Right renal cortex interstitium (tissue), 3 donors: ENCODE measurements at regions not wholly inside any gene's neighbourhood (a gene's known extent, or its start where the extent isn't known, plus 50 kb on each side); places are given as distances from the start of the nearest gene placed in this dataset.

Experiments
- DNase-seq, 3 donors: peaks; one replicate each; pipeline ENCODE4 v3.0.0-alpha.2; 2013; ENCODE audit warnings: low read depth in 3 of 3, low spot score in 2 of 3

DNA sequence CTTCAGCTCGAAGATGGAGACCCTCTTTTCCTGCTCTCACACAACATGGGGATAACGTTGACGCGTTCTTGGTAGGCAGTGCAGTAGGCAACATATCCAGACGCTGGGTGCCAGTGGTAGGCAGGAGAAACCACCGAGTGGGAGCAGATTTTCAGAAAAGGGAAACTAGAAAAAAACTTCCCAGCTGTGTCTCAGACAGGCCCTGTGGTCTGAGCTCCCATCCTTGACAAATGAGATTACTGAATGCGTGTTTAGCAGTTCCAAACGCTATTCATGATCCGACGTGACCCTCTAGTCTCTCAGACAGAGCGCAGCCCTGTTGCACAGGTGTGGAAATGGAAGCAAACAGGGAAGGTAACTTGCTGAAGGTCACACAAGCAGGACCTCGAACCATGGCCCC, 83.9 kb upstream of the DUSP22 start:
- DNase-seq: no peak

DNA sequence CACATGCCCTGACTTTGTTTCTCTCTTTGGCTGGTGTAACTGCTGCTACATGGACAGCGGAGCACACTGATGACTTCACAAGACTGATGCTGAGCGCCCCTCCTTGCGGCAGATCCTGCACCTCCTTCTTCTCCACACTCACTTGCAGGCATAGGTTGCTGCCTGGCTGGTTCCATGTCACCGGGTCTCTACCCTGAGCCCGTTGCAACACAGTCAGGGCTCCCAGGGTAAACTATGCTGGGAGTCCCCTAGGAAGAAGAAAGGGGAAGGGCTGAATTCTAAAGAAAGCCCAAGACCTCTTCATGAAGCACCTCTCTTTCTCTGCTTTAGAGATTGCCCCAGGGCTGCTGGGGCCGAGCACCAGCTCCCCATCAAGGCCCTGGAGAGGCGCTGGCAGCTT, 83.3 kb upstream of the DUSP22 start:
- DNase-seq: no peak

GRCh38 chr6:209432-210103, 82.7 kb upstream of the DUSP22 start:
- DNase-seq: no peak

DNA sequence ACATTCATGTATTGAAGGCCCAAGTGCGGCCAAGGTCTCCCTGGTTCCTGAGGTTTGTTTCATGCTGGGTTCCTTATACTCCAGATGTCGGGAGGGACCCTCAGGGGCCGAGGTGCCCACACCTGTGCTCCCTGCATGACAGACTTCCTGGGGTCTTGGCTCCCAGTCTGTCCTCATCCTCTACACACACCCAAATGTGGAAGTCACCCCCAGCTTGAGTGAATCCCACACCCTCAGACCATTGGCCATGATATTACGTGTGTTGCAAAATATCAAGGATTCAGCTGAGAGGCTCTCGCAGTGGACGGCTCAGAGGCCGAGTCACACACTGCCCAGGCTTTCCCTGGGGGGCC, 82.2 kb upstream of the DUSP22 start:
- DNase-seq: no peak

DNA sequence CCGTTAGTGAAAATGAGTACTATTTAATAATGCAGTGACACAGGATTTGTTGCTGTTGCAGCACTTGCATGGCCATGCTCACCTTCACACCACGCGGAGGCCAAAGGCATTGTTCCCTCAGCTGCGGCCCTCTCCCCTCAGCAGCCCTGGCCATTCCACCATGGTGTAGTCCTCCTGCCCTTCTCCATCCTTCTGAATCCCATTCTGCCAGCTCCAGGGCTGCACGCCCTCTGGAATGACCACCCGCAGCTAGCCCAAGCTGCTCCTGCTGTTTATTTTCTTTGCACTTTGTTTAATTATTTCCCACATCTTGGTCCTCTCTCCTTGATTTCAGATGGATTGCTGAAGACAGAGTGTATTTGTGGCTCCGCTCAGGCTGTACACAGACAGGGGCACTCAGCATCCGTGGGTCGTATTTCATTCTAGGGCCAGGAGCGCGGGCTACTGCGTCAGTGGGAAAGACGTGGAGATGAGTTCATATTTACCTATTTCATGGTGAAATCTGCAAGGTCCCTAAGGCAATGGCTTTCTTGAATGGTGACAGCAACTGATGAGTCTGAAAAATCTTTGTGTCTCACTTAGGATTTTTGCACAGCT, 81.4 kb upstream of the DUSP22 start:
- DNase-seq: no peak

DNA sequence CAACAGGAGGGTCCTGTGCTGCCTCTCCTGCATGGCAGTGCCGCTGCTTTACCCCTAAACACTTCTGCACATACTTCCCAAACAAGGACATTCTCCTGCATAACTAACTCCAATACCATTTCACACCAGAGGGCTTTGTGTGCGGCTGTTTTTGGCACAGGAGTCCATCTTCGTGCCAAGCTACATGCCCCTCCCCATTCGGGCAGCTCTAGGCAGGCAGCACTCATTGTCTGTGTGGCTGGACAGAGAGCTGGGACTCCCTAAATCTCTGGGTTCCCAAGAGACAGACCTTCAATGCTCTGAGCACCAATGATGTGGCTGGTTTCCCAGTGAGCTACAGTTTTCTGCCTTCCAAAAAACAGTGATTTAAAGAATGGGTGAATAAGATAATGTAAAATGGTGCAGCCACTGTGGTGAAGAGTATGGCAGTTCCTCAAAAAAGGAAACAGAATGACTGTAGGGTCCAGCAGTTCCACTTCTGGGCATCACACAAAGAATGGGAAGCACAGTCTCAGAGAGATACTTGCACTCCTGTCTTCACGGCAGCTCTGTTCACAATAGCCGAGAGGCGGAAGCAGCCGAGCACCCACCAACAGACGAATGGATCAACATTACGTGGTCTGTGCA, 80.3 kb upstream of the DUSP22 start:
- no peak for DNase-seq

DNA sequence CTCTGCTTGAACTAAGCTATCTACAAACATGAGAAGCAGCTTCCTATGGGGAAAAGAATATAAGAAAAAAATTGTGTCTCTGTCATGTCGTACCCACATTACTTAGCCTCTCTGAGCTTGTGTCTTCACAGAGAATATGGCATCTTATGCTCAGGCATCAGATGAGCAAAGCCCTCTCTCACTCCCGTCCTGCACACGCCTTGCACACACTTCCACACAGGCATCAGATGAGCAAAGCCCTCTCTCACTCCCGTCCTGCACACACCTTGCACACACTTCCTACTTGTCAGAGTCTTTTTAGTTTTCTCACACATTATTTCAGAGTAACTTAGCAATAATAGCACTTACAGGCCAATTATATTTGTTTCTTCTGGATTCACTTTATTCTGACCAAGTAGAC, 79.0 kb upstream of the DUSP22 start:
- DNase-seq: no peak

- DNase-seq: no peak
These were observed 77.9 kb upstream of the DUSP22 start for GRCh38 chr6:214428-214827.

DNA sequence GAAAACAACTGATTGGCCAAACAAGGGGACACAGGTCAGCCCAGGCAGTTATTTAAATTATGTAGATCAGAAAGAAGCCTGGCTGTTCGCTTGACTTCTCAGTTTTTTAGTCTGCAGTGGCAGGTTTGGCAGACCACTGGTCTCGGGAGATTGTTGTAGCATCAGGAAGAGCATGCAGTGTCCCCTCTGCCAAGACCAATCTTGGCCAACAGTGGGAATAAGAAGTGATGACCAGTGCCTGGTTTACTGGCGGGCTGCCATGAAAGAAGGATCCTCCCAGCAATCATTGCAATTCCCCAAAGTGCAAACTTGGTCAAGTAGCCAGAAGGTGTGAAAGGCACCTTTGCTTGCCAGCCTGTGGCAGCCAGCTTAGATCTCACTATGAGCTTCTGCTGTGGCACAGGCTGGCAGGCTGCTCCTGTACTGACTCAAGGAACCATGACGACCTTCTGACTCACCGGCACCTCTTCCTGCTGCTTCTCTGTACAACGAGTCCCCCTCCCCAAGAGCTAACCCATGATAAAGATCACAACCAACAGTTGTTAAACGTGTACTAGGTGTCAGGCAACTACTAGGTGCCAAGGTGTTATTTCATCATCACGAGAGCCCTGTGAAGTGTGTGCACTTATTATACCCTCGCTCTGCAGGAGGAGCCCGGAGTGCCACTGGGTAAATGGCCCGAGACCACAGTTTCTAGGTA, 76.8 kb upstream of the DUSP22 start:
- no peak for DNase-seq

GRCh38 chr6:217048-217659, 75.1 kb upstream of the DUSP22 start:
- DNase-seq: no peak

GRCh38 chr6:218153-219018, 73.9 kb upstream of the DUSP22 start:
- no peak for DNase-seq

DNA sequence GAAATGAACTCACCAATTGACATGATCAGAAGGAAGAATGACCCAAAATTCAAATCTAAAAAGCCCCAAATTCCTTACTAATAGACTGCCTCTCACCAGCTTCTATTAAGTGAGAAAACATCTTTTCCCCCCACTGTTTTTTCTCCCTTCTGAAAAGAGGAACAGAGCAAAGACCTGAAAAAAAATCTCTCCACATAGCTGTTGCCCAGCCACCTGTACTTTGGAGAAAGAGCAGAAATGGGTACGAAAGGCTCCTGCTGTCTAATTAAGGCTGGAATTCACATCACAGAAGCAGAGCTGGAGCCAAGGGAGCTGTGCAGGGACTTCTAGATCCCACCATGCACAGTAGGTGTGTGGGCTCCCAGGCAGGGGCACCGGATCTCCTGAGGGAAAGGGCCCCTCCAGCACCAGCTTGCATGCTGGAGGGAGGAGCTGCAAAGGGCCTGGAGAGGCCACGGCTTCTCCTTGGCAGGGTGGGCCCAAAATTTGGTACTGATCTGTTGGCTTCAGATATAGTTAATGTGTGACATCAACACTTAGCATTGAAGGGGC, 73.2 kb upstream of the DUSP22 start:
- no peak for DNase-seq

- DNase-seq: no peak
These were observed 72.6 kb upstream of the DUSP22 start for GRCh38 chr6:219641-220198.

DNA sequence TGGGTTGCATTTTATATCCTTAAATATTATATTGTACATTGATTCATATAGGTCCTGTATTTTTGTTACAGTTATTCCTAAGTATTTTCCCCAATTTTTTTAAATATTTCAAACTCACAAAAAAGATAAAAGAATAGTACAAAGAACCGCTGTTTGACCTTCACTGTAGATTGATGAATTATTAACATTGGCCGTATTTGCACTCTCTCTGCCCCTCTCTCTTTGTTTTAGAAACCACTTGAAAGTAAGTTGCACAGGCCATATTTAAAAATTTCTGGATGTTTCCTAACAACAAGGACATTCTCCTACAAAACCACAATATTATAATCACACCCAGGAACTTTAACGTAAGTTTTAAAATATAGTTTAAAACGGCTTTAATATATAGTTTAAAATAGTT, 72.0 kb upstream of the DUSP22 start:
- DNase-seq: no peak

GRCh38 chr6:220721-221475, 71.4 kb upstream of the DUSP22 start:
- no peak for DNase-seq

GRCh38 chr6:221531-222349, 70.5 kb upstream of the DUSP22 start:
- DNase-seq: no peak

- DNase-seq: no peak
These were observed 69.8 kb upstream of the DUSP22 start for GRCh38 chr6:222468-222867.

GRCh38 chr6:223136-223535, 69.2 kb upstream of the DUSP22 start:
- DNase-seq: no peak
